Activated naive CD8-positive, alpha-beta T cell (primary cell): ENCODE measurements at regions not wholly inside any gene's neighbourhood (a gene's known extent, or its start where the extent isn't known, plus 50 kb on each side); places are given as distances from the start of the nearest gene placed in this dataset.
"Not testable (repeated sequence)": the region's sequence is repeated elsewhere in the genome, so short reads cannot be mapped to it uniquely, and the experiment has no call there.

Experiments used
- H3K27ac Mint-ChIP-seq: one replicate; pipeline ENCODE4 v1.8.0; 2021; ENCODE audit warnings: mixed read lengths
- H3K27me3 Mint-ChIP-seq: one replicate; pipeline ENCODE4 v1.8.0; 2021; ENCODE audit warnings: mixed read lengths
- H3K36me3 Mint-ChIP-seq: one replicate; pipeline ENCODE4 v1.8.0; 2021; ENCODE audit warnings: mixed read lengths
- H3K4me1 Mint-ChIP-seq: one replicate; pipeline ENCODE4 v1.8.0; 2021; ENCODE audit warnings: low read depth, mixed read lengths
- H3K4me3 Mint-ChIP-seq: one replicate; pipeline ENCODE4 v1.8.0; 2021; ENCODE audit warnings: mild to moderate bottlenecking, mixed read lengths
- H3K9me3 Mint-ChIP-seq: one replicate; pipeline ENCODE4 v1.8.0; 2021; ENCODE audit warnings: low read depth, mixed read lengths

- no peaks in the 10 kb centered on the region for H3K4me1 Mint-ChIP-seq
- no peaks in the 10 kb centered on the region for H3K36me3 Mint-ChIP-seq
- no peak overlapping the region for H3K27ac Mint-ChIP-seq
- no peaks in the 10 kb centered on the region for H3K27me3 Mint-ChIP-seq
- no peak overlapping the region for H3K4me3 Mint-ChIP-seq
- H3K9me3 Mint-ChIP-seq: peaks cover 3% of the 10 kb centered on the region
Measured at GRCh38 chr10:64855941-64856340, 1334.7 kb downstream of the REEP3 start.

GRCh38 chr10:64859911-64860310, 1338.7 kb downstream of the REEP3 start:
- no peaks in the 10 kb centered on the region for H3K4me1 Mint-ChIP-seq
- no peaks in the 10 kb centered on the region for H3K36me3 Mint-ChIP-seq
- no peak overlapping the region for H3K27ac Mint-ChIP-seq
- H3K4me3 Mint-ChIP-seq: no peak overlapping the region
- H3K9me3 Mint-ChIP-seq: peaks cover 9% of the 10 kb centered on the region
- H3K27me3 Mint-ChIP-seq: no peaks in the 10 kb centered on the region

GRCh38 chr10:64863836-64864235, 1342.6 kb downstream of the REEP3 start:
- H3K27me3 Mint-ChIP-seq: no peaks in the 10 kb centered on the region
- no peak overlapping the region for H3K4me3 Mint-ChIP-seq
- no peaks in the 10 kb centered on the region for H3K4me1 Mint-ChIP-seq
- H3K36me3 Mint-ChIP-seq: no peaks in the 10 kb centered on the region
- H3K9me3 Mint-ChIP-seq: peaks cover 7% of the 10 kb centered on the region
- H3K27ac Mint-ChIP-seq: no peak overlapping the region

GRCh38 chr10:64867501-64867962, 1346.3 kb downstream of the REEP3 start:
- Mint-ChIP-seq H3K27me3 (no peaks in the 10 kb centered on the region), H3K36me3 (no peaks in the 10 kb centered on the region), H3K9me3 (no peaks in the 10 kb centered on the region), H3K4me1 (no peaks in the 10 kb centered on the region), H3K4me3 (no peak overlapping the region), H3K27ac (no peak overlapping the region)

- no peaks in the 10 kb centered on the region for H3K27me3 Mint-ChIP-seq
- no peaks in the 10 kb centered on the region for H3K4me1 Mint-ChIP-seq
- peaks cover 6% of the 10 kb centered on the region for H3K9me3 Mint-ChIP-seq
- H3K36me3 Mint-ChIP-seq: no peaks in the 10 kb centered on the region
- H3K4me3 Mint-ChIP-seq: no peak overlapping the region
- no peak overlapping the region for H3K27ac Mint-ChIP-seq
Measured at GRCh38 chr10:64873088-64873487, 1351.9 kb downstream of the REEP3 start.

- Mint-ChIP-seq H3K4me3 (no peak overlapping the region), H3K36me3 (no peaks in the 10 kb centered on the region), H3K9me3 (peaks cover 6% of the 10 kb centered on the region), H3K27me3 (no peaks in the 10 kb centered on the region), H3K27ac (no peak overlapping the region), H3K4me1 (no peaks in the 10 kb centered on the region)
Measured at GRCh38 chr10:64873959-64874358, 1352.8 kb downstream of the REEP3 start.

- H3K4me3 Mint-ChIP-seq: no peak overlapping the region
- H3K9me3 Mint-ChIP-seq: peaks cover 6% of the 10 kb centered on the region
- no peaks in the 10 kb centered on the region for H3K27me3 Mint-ChIP-seq
- no peaks in the 10 kb centered on the region for H3K36me3 Mint-ChIP-seq
- H3K4me1 Mint-ChIP-seq: no peaks in the 10 kb centered on the region
- no peak overlapping the region for H3K27ac Mint-ChIP-seq
Measured at GRCh38 chr10:64880546-64880945, 1359.3 kb downstream of the REEP3 start.

GRCh38 chr10:64881257-64881656, 1360.1 kb downstream of the REEP3 start:
- Mint-ChIP-seq H3K36me3 (no peaks in the 10 kb centered on the region), H3K9me3 (peaks cover 4% of the 10 kb centered on the region), H3K4me3 (no peak overlapping the region), H3K27ac (no peak overlapping the region), H3K27me3 (no peaks in the 10 kb centered on the region), H3K4me1 (no peaks in the 10 kb centered on the region)

- Mint-ChIP-seq H3K4me3 (no peak overlapping the region), H3K27ac (no peak overlapping the region), H3K9me3 (peaks cover 24% of the 10 kb centered on the region), H3K4me1 (no peaks in the 10 kb centered on the region), H3K36me3 (no peaks in the 10 kb centered on the region), H3K27me3 (no peaks in the 10 kb centered on the region)
Measured at GRCh38 chr10:64896582-64896981, 1375.4 kb downstream of the REEP3 start.

GRCh38 chr10:64906311-64906710, 1385.1 kb downstream of the REEP3 start:
- H3K27ac Mint-ChIP-seq, H3K4me3 Mint-ChIP-seq, H3K4me1 Mint-ChIP-seq, H3K36me3 Mint-ChIP-seq, H3K27me3 Mint-ChIP-seq: not testable (repeated sequence)
- peaks cover 23% of the 10 kb centered on the region for H3K9me3 Mint-ChIP-seq

GRCh38 chr10:64924306-64924705, 1403.1 kb downstream of the REEP3 start:
- not testable (repeated sequence) for H3K27me3 Mint-ChIP-seq, H3K36me3 Mint-ChIP-seq, H3K4me1 Mint-ChIP-seq, H3K4me3 Mint-ChIP-seq, H3K27ac Mint-ChIP-seq
- H3K9me3 Mint-ChIP-seq: peaks cover 15% of the 10 kb centered on the region

- H3K27me3 Mint-ChIP-seq: no peaks in the 10 kb centered on the region
- peaks cover 15% of the 10 kb centered on the region for H3K9me3 Mint-ChIP-seq
- no peaks in the 10 kb centered on the region for H3K36me3 Mint-ChIP-seq
- H3K4me1 Mint-ChIP-seq: no peaks in the 10 kb centered on the region
- no peak overlapping the region for H3K27ac Mint-ChIP-seq
- H3K4me3 Mint-ChIP-seq: no peak overlapping the region
Measured at GRCh38 chr10:64952042-64952441, 1430.8 kb downstream of the REEP3 start.

GRCh38 chr10:64956441-64956840, 1435.2 kb downstream of the REEP3 start:
- Mint-ChIP-seq H3K4me1 (no peaks in the 10 kb centered on the region), H3K9me3 (no peaks in the 10 kb centered on the region), H3K36me3 (no peaks in the 10 kb centered on the region), H3K27ac (no peak overlapping the region), H3K4me3 (no peak overlapping the region), H3K27me3 (no peaks in the 10 kb centered on the region)

GRCh38 chr10:64959116-64959515, 1437.9 kb downstream of the REEP3 start:
- Mint-ChIP-seq H3K27ac (no peak overlapping the region), H3K4me3 (no peak overlapping the region), H3K9me3 (no peaks in the 10 kb centered on the region), H3K27me3 (no peaks in the 10 kb centered on the region), H3K36me3 (no peaks in the 10 kb centered on the region), H3K4me1 (no peaks in the 10 kb centered on the region)

- Mint-ChIP-seq H3K9me3 (peaks cover 5% of the 10 kb centered on the region), H3K4me1 (no peaks in the 10 kb centered on the region), H3K36me3 (no peaks in the 10 kb centered on the region), H3K27me3 (no peaks in the 10 kb centered on the region), H3K27ac (no peak overlapping the region), H3K4me3 (no peak overlapping the region)
Measured at GRCh38 chr10:64959883-64960282, 1438.7 kb downstream of the REEP3 start.

- Mint-ChIP-seq H3K36me3 (no peaks in the 10 kb centered on the region), H3K27me3 (no peaks in the 10 kb centered on the region), H3K9me3 (peaks cover 6% of the 10 kb centered on the region), H3K4me3 (no peak overlapping the region), H3K27ac (no peak overlapping the region), H3K4me1 (no peaks in the 10 kb centered on the region)
Measured at GRCh38 chr10:64973391-64973790, 1452.2 kb downstream of the REEP3 start.
